Right lobe of liver (tissue), 6 donors: ENCODE measurements at regions not wholly inside any gene's neighbourhood (a gene's known extent, or its start where the extent isn't known, plus 50 kb on each side); places are given as distances from the start of the nearest gene placed in this dataset.

Source experiments
- ATAC-seq, 4 donors: fragments of 200-7000 bp; cut with Tn5 transposase; one replicate each; pipeline ENCODE4 v1.9.1; 2020; ENCODE audit warnings: mild to moderate bottlenecking in 4 of 4, moderate library complexity in 4 of 4
- DNase-seq, 3 donors: peaks; one replicate each; pipeline ENCODE4 v3.0.0-alpha.2; 2020
- H3K27ac ChIP-seq, 3 donors: fragments of 200-600 bp; one replicate each; pipeline ENCODE4 v1.8.0; 2022
- H3K27me3 ChIP-seq, 2 donors: fragments of 200-600 bp; one replicate each; pipeline ENCODE4 v1.8.0; 2022
- H3K36me3 ChIP-seq, 4 donors: fragments of 200-600 bp; sonication (generic) in 1 of 4; one replicate each; pipeline versions ENCODE4 v1.5.1 to v1.8.0; 2017 to 2022; ENCODE audit warnings: control low read depth in 1 of 4
- H3K4me1 ChIP-seq, 4 donors: fragments of 200-600 bp; sonication (generic) in 1 of 4; one replicate each; pipeline versions ENCODE4 v1.5.1 to v1.8.0; 2017 to 2022; ENCODE audit warnings: control low read depth in 1 of 4
- H3K4me3 ChIP-seq, 3 donors: fragments of 200-600 bp; one replicate each; pipeline ENCODE4 v1.8.0; 2022
- H3K9me3 ChIP-seq, 4 donors: fragments of 200-600 bp; sonication (generic) in 1 of 4; one replicate each; pipeline versions ENCODE4 v1.5.1 to v1.8.0; 2017 to 2022; ENCODE audit warnings: control low read depth in 1 of 4
- CTCF ChIP-seq, 4 donors: fragments of 200-600 bp in 3 of 4; fragments of 450-650 bp in 1 of 4; IDR thresholded peaks; one replicate each; pipeline versions ENCODE4 v1.5.1 to v1.8.0; 2016 to 2022; ENCODE audit warnings: antibody characterized with exemption in 4 of 4, mild to moderate bottlenecking in 2 of 4
- POLR2A ChIP-seq: fragments of 450-650 bp; IDR thresholded peaks from one replicate; pipeline ENCODE4 v1.6.1; 2017; ENCODE audit warnings: antibody characterized with exemption, mild to moderate bottlenecking
- WGBS: methylation state at CpG from one replicate; pipeline ENCODE4 v1.1.6; 2018; ENCODE audit warnings: low coverage, low lambda C conversion rate; ENCODE audit not compliant: insufficient coverage; ENCODE audit errors: missing lambda C conversion rate; 5-methylcytosine and 5-hydroxymethylcytosine counted together
- intact Hi-C, 2 donors: fragments of 100-400 bp; cut with DNase I; formaldehyde crosslinking; loops; one replicate each; pipeline versions ENCODE4 v1.11.2 to v1.14.1; 2022
- donor health status: DM: no; HTN: yes; CAD: no.
- donor health status: DM: no; HTN: no; CAD: no.
- donor health status: DM: no; HTN: no; CAD: no.
- donor health status: DM: no; HTN: yes; CAD: no.
- donor health status: DM: no; HTN: yes; CAD: no.

GRCh38 chr20:6439737-6440442 lies 317.1 kb upstream of the FERMT1 start:
- DNase-seq (no peak), ATAC-seq (no peak)
- no peaks in the 10 kb centered on the region for H3K36me3 ChIP-seq
- TF ChIP-seq CTCF (IDR thresholded peaks at IDR 0.05): no peak
- TF ChIP-seq POLR2A: no peak
- 50% methylated on average over 3 of the region's 3 CpGs for WGBS
- no peaks in the 10 kb centered on the region for H3K4me1 ChIP-seq
- no peaks in the 10 kb centered on the region for H3K9me3 ChIP-seq
- no peak overlapping the region for H3K27ac ChIP-seq
- intact Hi-C loops: no loop called here
- no peak overlapping the region for H3K4me3 ChIP-seq
- H3K27me3 ChIP-seq: no peaks in the 10 kb centered on the region

DNA sequence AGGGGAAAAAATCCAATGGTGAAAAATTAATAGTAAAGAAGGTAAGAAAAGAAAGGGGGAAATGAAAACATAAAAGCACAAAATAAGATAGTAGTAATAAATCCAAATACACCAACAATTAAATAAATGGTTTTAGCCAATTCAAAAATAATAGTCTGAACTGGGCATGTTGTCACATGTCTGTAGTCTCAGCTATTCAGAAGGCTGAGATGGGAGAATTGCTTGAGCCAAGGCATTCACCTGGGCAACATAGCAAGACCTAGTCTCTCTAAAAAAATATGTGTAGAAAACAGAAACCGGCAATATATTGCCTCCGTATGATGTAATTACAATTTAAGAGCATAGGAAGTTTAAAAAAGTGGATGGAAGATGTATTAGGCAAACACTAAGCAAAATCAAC lies 311.3 kb upstream of the FERMT1 start:
- H3K9me3 ChIP-seq: no peaks in the 10 kb centered on the region
- ATAC-seq (no peak), DNase-seq (no peak)
- 47% methylated on average over 2 of the region's 2 CpGs for WGBS
- H3K4me3 ChIP-seq: no peak overlapping the region
- TF ChIP-seq POLR2A (no peak), CTCF (IDR thresholded peaks at IDR 0.05) (no peak)
- intact Hi-C loops: no loop called here
- H3K4me1 ChIP-seq: no peaks in the 10 kb centered on the region
- no peak overlapping the region for H3K27ac ChIP-seq
- H3K36me3 ChIP-seq: no peaks in the 10 kb centered on the region
- no peaks in the 10 kb centered on the region for H3K27me3 ChIP-seq

GRCh38 chr20:6430381-6430780 lies 307.6 kb upstream of the FERMT1 start:
- no peak for TF ChIP-seq POLR2A
- TF ChIP-seq CTCF (IDR thresholded peaks at IDR 0.05): no peak
- no peak for ATAC-seq
- H3K4me1 ChIP-seq: no peaks in the 10 kb centered on the region
- H3K36me3 ChIP-seq: no peaks in the 10 kb centered on the region
- intact Hi-C loops: no loop called here
- no peak overlapping the region for H3K4me3 ChIP-seq
- DNase-seq: no peak
- no peak overlapping the region for H3K27ac ChIP-seq
- no peaks in the 10 kb centered on the region for H3K27me3 ChIP-seq
- no peaks in the 10 kb centered on the region for H3K9me3 ChIP-seq

- no peak for DNase-seq
- Histone ChIP-seq H3K4me3 (no peak overlapping the region), H3K9me3 (no peaks in the 10 kb centered on the region), H3K27me3 (no peaks in the 10 kb centered on the region), H3K36me3 (no peaks in the 10 kb centered on the region), H3K4me1 (no peaks in the 10 kb centered on the region), H3K27ac (no peak overlapping the region)
- no peak for ATAC-seq
- TF ChIP-seq CTCF (IDR thresholded peaks at IDR 0.05): no peak
- no peak for TF ChIP-seq POLR2A
- WGBS: 25% methylated on average over 1 of the region's 1 CpG
- intact Hi-C loops: no loop called here
Observed at GRCh38 chr20:6426287-6426891, 303.6 kb upstream of the FERMT1 start.
